Brain microvascular endothelial cell (primary cell): ENCODE measurements at regions not wholly inside any gene's neighbourhood (a gene's known extent, or its start where the extent isn't known, plus 50 kb on each side); places are given as distances from the start of the nearest gene placed in this dataset.

ENCODE experiments used
- DNase-seq: peaks from one replicate; pipeline ENCODE4 v3.0.0-alpha.2; 2020
- H3K27ac ChIP-seq: fragments of 250-450 bp; sonication (Bioruptor Pico); 2 replicates; pipeline ENCODE4 v1.5.1; 2020; ENCODE audit warnings: mild to moderate bottlenecking, moderate library complexity
- H3K27me3 ChIP-seq: fragments of 250-450 bp; sonication (Bioruptor Pico); replicated peaks from 2 replicates; pipeline ENCODE4 v1.5.1; 2020; ENCODE audit warnings: mild to moderate bottlenecking
- H3K36me3 ChIP-seq: fragments of 250-450 bp; sonication (Bioruptor Pico); replicated peaks from 2 replicates; pipeline ENCODE4 v1.5.1; 2020; ENCODE audit warnings: mild to moderate bottlenecking
- H3K4me3 ChIP-seq: 2 replicates; pipeline ENCODE4 v1.5.1; 2011; ENCODE audit warnings: low read depth, mild to moderate bottlenecking, control low read depth, low read length, moderate library complexity
- CTCF ChIP-seq: IDR thresholded peaks from 2 replicates; pipeline ENCODE4 v1.5.1; 2011; ENCODE audit warnings: low read depth, mild to moderate bottlenecking, moderate library complexity, low read length, control low read depth, inconsistent platforms; ENCODE audit errors: missing control alignments
- in situ Hi-C: cut with HindIII; loops from 2 replicates; pipeline ENCODE4 v1.10.0; 2017; ENCODE audit warnings: low sequenced_read_pairs, low pct_ligation_motif_present

GRCh38 chr15:87238451-87239068, 1018.0 kb downstream of the NTRK3 start:
- in situ Hi-C loops, result no loop called here
- DNase-seq, result no peak

GRCh38 chr15:87228460-87228859, 1028.1 kb downstream of the NTRK3 start:
- no peak overlapping the region for H3K4me3 ChIP-seq
- no peak for DNase-seq
- H3K36me3 ChIP-seq, result no peaks in the 10 kb centered on the region
- in situ Hi-C loops, result no loop called here
- H3K27ac ChIP-seq, result no peak overlapping the region
- no peaks in the 10 kb centered on the region for H3K27me3 ChIP-seq
- no peak for TF ChIP-seq CTCF

More at GRCh38 chr15:87238451-87239068, 1018.0 kb downstream of the NTRK3 start:
- no peak for TF ChIP-seq CTCF
- Histone ChIP-seq H3K27ac (no peak overlapping the region), H3K36me3 (no peaks in the 10 kb centered on the region), H3K27me3 (no peaks in the 10 kb centered on the region), H3K4me3 (no peak overlapping the region)

- no peak overlapping the region for H3K4me3 ChIP-seq
- H3K36me3 ChIP-seq, result no peaks in the 10 kb centered on the region
- TF ChIP-seq CTCF, result no peak
- no peak for DNase-seq
- no peak overlapping the region for H3K27ac ChIP-seq
- in situ Hi-C loops, result no loop called here
- H3K27me3 ChIP-seq, result no peaks in the 10 kb centered on the region
Observed at GRCh38 chr15:87227846-87228245, 1028.7 kb downstream of the NTRK3 start.

GRCh38 chr15:87225436-87225835, 1031.1 kb downstream of the NTRK3 start:
- no peak overlapping the region for H3K27ac ChIP-seq
- H3K36me3 ChIP-seq, result no peaks in the 10 kb centered on the region
- no peaks in the 10 kb centered on the region for H3K27me3 ChIP-seq
- H3K4me3 ChIP-seq, result no peak overlapping the region
- in situ Hi-C loops, result no loop called here
- TF ChIP-seq CTCF, result no peak
- no peak for DNase-seq

- no peak for TF ChIP-seq CTCF
- Histone ChIP-seq H3K27ac (no peak overlapping the region), H3K4me3 (no peak overlapping the region), H3K36me3 (no peaks in the 10 kb centered on the region), H3K27me3 (no peaks in the 10 kb centered on the region)
- in situ Hi-C loops, result no loop called here
- no peak for DNase-seq
Observed at GRCh38 chr15:87224404-87224803, 1032.1 kb downstream of the NTRK3 start.
